UCSD-AML1 (cell line): ENCODE measurements at regions not wholly inside any gene's neighbourhood (a gene's known extent, or its start where the extent isn't known, plus 50 kb on each side); places are given as distances from the start of the nearest gene placed in this dataset.
"Not testable (repeated sequence)": the region's sequence is repeated elsewhere in the genome, so short reads cannot be mapped to it uniquely, and the experiment has no call there.

ENCODE experiments used
- DNase-seq: peaks from one replicate; lab custom pipeline; 2025; ENCODE audit not compliant: unreplicated experiment; lab: John Stamatoyannopoulos, UW

DNA sequence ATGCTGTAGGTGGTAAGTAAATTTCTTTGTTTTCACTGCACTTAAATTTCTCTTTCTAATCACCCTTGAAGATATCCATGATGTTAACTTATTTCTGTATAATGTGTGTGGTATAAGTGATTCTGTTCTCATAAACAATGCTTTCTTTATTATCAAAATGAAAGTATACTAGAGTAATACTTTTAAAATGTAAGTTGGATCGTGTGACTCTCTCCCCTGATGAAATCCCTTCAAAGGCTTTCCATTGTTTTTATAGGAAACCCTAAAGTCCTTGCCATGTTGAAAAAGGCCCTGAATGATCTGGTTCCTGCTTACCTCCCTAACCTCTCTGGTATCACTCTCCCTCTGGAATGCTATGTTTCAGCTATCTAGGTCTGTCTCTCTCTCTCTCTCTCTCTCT is 191.1 kb upstream of the LHX8 start:
- no peak for DNase-seq

GRCh38 chr1:74946388-74946787 is 187.8 kb upstream of the LHX8 start:
- DNase-seq, result no peak

- DNase-seq, result not testable (repeated sequence)
These were observed 184.8 kb upstream of the LHX8 start for GRCh38 chr1:74949348-74949747.

- not testable (repeated sequence) for DNase-seq
These were observed 182.2 kb upstream of the LHX8 start for GRCh38 chr1:74951981-74952380.

DNA sequence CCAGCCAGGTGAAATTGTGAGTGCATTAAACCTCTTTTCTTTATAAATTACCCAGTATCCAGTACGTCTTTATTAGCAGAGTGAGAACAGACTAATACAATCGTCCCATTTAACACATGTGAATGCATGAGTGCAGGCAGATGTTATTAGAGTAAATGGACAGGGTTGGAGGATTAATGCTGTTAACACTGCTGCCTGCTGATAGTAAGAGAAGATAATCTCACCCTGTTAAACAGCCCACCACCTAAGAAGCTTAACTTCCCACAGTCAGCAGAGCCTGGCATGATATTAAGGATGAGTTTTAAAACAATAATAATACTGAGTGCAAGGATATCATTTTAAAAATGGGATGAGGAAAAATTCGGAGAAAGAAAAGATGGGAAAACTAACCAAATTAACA is 181.4 kb upstream of the LHX8 start:
- DNase-seq, result no peak

- DNase-seq, result no peak
These were observed 180.6 kb upstream of the LHX8 start for GRCh38 chr1:74953622-74954021.

- DNase-seq, result no peak
These were observed 171.1 kb upstream of the LHX8 start for GRCh38 chr1:74963120-74963519.

- no peak for DNase-seq
These were observed 169.6 kb upstream of the LHX8 start for GRCh38 chr1:74964508-74965102.

GRCh38 chr1:74969566-74970135 is 164.5 kb upstream of the LHX8 start:
- no peak for DNase-seq

DNA sequence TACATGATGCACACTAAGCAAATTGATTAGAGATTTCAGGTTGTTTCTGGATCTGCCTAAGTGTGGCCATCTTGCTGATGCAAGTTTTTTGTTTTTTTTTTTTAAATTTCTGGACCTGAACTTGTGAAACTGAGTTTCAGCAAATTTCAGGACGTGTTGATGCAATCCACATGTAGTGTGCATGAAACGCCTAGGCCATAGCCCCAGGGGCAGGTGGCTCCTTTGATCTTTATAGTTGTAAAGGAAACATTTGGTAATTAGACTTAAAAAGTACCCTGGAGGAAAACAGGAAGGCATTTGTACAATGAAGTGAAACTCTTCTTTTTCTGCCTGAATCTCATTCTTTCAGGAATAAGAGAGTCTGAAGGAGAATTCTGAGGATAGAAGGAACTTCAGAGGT is 162.2 kb upstream of the LHX8 start:
- no peak for DNase-seq

DNA sequence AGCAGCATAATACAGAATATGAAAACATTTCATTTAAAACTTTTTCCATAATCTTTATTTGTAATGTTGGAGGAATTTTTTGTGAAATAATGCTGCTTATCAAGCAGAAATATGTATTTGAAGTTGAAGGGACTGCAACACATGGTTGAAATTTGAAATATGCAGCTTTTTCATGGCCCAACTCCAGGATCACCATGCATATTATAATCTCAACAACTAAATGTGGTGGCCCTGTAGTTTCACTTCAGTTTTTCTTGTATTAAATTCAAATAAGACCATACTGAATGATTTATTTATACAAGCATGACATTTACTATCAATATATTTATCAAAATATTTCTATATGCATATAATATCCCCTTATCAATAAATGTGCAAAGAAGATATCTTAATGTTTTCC is 157.7 kb upstream of the LHX8 start:
- no peak for DNase-seq

DNA sequence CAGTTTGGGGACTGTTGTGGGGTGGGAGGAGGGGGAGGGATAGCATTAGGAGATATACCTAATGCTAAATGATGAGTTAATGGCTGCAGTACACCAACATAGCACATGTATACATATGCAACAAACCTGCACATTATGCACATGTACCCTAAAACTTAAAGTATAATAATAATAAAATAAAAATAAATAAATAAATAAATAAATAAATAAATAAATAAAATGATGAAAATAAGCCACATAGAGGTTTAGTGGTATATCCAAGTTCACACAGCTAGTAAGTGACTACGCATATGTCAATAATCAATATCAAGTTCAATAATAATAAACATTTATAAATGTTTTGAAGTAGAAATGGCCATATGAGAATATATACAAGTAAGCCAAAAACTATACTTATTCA is 141.7 kb upstream of the LHX8 start:
- not testable (repeated sequence) for DNase-seq

GRCh38 chr1:74995821-74996220 is 138.4 kb upstream of the LHX8 start:
- no peak for DNase-seq

GRCh38 chr1:75010547-75010946 is 123.6 kb upstream of the LHX8 start:
- no peak for DNase-seq

DNA sequence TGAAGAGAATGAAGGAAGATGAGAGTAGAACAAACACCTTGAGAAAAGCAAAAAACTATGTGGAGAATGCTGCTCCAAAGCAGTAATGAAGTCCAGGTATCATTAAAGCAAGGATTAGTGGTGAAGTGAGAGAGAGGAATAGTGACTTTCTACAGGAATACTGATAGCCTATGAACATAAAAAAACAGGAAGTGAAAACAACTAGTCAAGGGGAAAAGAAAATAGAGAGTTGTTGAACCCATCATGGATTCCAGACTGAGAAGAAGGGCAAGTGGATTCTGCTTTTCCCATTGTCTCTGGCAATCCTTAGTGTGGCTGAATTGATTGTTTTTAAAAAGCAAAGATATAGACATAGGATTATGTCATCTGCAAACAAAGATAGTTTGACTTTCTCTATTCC is 119.9 kb upstream of the LHX8 start:
- no peak for DNase-seq

- DNase-seq, result no peak
These were observed 111.2 kb upstream of the LHX8 start for GRCh38 chr1:75023005-75023404.

DNA sequence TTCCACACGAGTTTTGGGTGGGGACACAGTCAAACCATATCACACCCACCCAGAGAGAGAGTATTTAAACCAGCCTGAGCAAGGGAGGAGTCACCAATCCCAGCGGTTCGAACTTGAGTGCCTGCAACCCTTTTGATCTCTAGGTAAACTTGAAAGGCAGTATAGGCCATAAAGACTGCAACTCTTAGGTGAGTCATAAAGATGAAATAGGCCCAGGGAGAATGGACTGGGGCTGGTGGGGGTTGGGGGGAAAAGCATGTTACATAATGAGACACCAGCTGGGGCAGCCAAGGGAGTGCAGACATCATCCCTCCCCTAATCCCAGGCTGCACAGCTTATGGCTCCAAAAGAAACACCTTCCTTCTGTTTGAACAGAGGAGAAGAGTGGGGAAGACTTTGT is 99.8 kb upstream of the LHX8 start:
- DNase-seq, result no peak

GRCh38 chr1:75035536-75035935 is 98.7 kb upstream of the LHX8 start:
- no peak for DNase-seq

GRCh38 chr1:75053207-75053606 is 81.0 kb upstream of the LHX8 start:
- DNase-seq, result no peak

- DNase-seq, result no peak
These were observed 75.8 kb upstream of the LHX8 start for GRCh38 chr1:75058424-75058823.

DNA sequence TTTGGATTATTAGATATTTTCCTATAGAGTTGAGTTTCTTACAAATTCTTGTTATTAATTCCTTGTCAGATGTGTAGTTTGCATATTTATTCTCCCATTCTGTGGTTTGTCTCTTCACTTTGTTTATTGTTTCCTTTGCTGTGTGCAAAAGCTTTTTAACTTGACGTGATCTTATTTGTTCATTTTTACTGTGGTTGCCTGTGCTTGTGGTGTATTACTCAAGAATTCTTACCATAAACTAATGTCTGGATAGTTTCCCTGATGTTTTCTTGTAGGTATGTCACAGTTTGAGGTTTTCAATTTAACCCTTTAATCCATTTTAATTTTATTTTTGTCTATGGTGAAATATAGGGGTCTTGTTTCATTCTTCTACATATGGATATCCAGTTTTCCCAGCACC is 72.1 kb upstream of the LHX8 start:
- DNase-seq, result no peak

DNA sequence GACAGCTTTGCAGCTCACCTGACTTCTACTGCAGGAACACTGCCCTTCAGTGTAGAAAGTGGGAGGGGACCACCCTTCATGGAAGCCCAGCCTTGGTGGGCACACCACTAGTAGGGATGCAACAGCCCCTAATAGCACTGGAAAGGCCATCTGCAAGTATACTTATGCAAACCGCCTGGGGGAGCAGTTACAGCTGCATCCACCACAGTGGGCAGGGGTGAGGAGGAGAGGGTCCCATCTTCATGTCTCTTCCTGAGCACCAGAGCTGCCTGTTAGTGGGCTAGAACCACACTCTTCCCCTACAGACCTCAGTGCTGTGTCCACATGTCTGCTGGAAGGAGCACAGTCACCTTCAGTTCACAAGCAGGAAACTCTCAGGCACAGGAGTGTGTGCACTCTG is 66.2 kb upstream of the LHX8 start:
- DNase-seq, result no peak

GRCh38 chr1:75074831-75075395 is 59.3 kb upstream of the LHX8 start:
- no peak for DNase-seq
